ENCODE measurements at regions not wholly inside any gene's neighbourhood (a gene's known extent, or its start where the extent isn't known, plus 50 kb on each side); places are given as distances from the start of the nearest gene placed in this dataset.
"Not testable (repeated sequence)": the region's sequence is repeated elsewhere in the genome, so short reads cannot be mapped to it uniquely, and the experiment has no call there.

- TF ChIP-seq, protein P1, sequence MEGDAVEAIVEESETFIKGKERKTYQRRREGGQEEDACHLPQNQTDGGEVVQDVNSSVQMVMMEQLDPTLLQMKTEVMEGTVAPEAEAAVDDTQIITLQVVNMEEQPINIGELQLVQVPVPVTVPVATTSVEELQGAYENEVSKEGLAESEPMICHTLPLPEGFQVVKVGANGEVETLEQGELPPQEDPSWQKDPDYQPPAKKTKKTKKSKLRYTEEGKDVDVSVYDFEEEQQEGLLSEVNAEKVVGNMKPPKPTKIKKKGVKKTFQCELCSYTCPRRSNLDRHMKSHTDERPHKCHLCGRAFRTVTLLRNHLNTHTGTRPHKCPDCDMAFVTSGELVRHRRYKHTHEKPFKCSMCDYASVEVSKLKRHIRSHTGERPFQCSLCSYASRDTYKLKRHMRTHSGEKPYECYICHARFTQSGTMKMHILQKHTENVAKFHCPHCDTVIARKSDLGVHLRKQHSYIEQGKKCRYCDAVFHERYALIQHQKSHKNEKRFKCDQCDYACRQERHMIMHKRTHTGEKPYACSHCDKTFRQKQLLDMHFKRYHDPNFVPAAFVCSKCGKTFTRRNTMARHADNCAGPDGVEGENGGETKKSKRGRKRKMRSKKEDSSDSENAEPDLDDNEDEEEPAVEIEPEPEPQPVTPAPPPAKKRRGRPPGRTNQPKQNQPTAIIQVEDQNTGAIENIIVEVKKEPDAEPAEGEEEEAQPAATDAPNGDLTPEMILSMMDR (IDR thresholded peaks at IDR 0.05; ENCODE audit: extremely low read depth in 1 of 2, insufficient read depth in 1 of 2, low read depth in 1 of 2, low read length in 2 of 2) = not testable (repeated sequence)
- not testable (repeated sequence) for TF ChIP-seq POLR2A (IDR thresholded peaks at IDR 0.05; ENCODE audit: low read depth, low read length); FOS (IDR thresholded peaks at IDR 0.05; ENCODE audit: borderline replicate concordance, insufficient read depth, low read length); EZH2 (IDR thresholded peaks at IDR 0.05; ENCODE audit: borderline replicate concordance, low read depth, low read length, severe bottlenecking)
Observed at GRCh38 chr9:103357980-103358379, 362.8 kb downstream of the CYLC2 start.
